GM12892 (cell line): ENCODE measurements at regions not wholly inside any gene's neighbourhood (a gene's known extent, or its start where the extent isn't known, plus 50 kb on each side); places are given as distances from the start of the nearest gene placed in this dataset.

Experiments used
- DNase-seq: peaks from one replicate; pipeline ENCODE4 v3.0.0; 2011; ENCODE audit not compliant: insufficient read length
- FAIRE-seq: peaks from 2 replicates; lab custom pipeline; 2011; peaks lifted over from hg19 to GRCh38; lab: Jason Lieb, UNC
- POLR2A ChIP-seq: IDR thresholded peaks from 2 replicates; pipeline ENCODE4 v1.6.1; 2011; ENCODE audit warnings: low read depth, low read length, control low read depth
- POLR2AphosphoS5 ChIP-seq: IDR thresholded peaks from 2 replicates; pipeline ENCODE4 v1.6.1; 2011; ENCODE audit warnings: low read depth, low read length, control low read depth
- TAF1 ChIP-seq: IDR thresholded peaks from 2 replicates; pipeline ENCODE4 v1.6.1; 2011; ENCODE audit warnings: low read depth, mild to moderate bottlenecking, control low read depth, low read length, borderline replicate concordance

DNA sequence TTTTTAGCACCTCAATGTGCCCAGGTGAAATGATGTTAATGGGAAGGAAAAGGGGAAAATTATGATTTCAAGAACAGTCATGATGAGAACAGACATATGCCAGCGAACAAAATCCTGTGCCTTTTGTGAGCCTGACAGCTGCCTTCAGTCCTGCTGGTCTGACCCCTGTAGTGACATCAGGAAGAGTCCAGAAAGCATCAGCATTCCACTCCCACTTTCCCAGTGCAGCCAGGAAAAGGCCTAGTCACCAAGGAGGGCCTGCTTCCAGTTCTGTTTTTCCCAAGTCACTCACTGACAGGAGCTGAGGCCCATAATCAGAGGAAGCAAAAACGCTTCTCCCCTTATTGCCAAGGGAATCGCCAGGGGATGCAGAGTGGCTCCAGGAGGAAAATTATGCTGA is 218.4 kb downstream of the ABHD5 start:
- FAIRE-seq (no peak), DNase-seq (no peak)

DNA sequence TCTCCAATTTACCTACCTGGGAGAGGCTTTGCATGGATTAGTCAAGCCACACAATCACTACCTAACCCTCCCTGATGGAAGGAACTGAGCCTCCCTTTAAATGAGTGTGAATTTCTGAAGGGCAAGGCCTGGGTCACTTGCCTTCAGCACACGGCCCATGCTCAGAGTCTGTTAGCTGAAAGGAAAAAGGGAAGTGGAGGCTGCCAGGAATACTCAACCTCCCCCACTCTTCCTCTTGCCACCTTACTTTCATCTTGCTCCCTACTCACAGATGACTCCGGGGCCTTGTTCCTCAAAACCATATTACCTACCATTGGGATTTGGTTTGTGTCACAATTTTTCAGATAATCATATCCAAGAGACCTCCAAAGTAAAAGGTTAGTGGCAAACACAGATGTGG is 220.0 kb downstream of the ABHD5 start:
- TF ChIP-seq TAF1 (no peak), POLR2AphosphoS5 (no peak), POLR2A (no peak)
- DNase-seq (no peak), FAIRE-seq (no peak)

More for the DNA sequence above, 218.4 kb downstream of the ABHD5 start:
- TF ChIP-seq POLR2AphosphoS5 (no peak), TAF1 (no peak)

DNA sequence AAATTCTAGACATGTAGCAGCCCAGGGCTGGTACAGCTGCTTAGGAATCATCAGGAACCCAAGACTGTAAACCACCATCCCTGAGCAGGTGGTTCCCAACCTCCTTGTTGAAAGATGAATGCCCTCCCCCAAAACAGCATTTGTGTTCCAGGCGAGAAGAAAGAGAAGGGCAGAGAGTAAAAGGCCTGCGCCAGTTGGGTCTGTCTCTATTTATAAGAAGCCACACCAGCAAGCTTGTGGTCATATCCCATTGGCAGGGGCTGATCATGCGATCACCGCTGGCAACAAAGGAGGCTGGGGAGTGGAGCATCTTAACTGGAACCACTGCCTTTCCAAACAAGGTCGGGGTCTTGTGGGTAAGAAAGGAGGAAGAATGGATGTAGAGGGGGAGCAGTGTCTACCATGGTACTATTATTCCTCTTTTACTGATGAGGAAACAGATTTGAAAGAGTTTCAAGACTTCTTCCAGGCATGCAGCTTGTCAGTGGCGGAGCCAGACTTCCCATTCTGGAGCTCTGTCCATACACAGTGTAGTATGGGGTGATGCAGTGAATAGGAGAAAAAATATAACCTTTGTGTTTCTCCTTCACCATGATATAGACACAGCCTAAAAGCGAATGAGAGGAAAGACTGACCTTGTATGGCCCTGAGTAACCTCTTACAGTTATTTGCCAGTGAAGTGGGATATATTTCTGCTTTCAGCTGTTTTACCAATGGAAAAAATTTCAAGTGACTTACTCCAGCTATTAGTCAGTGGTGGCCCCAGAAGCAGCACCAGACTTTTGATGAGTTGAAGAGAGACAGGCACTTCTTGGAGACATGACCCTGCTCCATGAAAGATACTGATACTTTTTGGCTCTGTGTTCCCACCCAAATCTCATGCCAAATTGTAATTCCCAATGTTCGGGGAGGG is 222.6 kb downstream of the ABHD5 start:
- no peak for FAIRE-seq

DNA sequence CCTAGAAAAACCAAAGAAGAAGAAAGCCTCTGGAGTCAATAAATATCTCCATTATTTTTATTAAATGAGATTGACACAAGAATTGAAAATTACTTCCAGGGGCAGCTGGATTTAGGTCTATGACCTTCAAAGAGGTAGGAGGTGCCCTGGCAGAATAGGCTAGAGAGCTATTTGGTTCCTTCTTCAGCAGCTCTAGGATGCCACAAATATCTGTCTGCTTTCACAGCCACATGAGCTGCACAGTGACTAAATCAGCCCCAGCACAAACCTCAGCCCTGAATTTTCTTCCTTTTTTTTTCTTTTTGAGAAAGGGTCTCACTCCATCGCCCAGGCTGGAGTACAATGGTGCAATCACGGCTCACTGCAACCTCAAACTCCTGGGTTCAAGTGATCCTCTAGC is 223.5 kb downstream of the ABHD5 start:
- FAIRE-seq (no peak), DNase-seq (no peak)
- TF ChIP-seq POLR2AphosphoS5, result no peak
- no peak for TF ChIP-seq POLR2A
- no peak for TF ChIP-seq TAF1

More for the DNA sequence above, 222.6 kb downstream of the ABHD5 start:
- DNase-seq, result no peak
- no peak for TF ChIP-seq POLR2A
- no peak for TF ChIP-seq TAF1
- TF ChIP-seq POLR2AphosphoS5, result no peak

DNA sequence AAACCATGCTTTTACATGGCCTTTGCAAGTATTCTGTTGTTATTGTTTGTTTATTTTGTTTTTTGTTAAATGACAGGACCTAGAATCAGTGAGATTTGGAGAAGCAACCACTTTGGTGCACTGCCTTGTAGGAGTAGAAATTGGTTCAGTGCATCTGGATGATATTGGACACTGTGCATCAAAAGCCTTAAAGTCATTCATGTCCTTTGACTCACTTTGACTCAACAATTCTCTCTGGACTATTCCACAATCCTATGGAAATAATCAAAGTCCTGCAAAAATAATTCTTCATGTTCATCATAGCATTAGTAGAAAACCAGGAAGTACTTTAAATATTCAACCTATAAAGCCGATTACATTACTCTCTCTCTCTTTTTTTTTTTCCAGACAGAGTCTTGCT is 224.8 kb downstream of the ABHD5 start:
- no peak for DNase-seq
- TF ChIP-seq TAF1 (no peak), POLR2AphosphoS5 (no peak), POLR2A (no peak)
- FAIRE-seq, result no peak

DNA sequence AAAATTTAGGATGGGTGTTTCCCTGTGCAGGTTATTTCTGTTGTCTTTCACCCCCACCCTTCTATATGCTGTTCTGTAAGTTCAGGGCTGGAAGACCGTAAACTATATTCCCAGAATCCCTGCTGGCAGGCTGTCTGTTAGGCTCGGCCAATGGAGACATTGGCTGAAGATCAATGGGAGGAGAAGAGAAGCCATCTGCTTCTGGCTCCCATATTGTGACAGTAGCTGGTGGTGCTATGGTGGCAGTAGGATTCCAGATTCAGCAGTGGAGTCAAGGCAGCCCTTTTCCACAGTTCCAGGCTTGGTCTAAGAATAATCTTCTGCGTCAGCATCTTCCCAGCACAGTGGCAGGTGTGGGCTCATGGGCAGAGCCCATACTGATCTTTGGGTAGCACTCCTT is 226.6 kb downstream of the ABHD5 start:
- DNase-seq (no peak), FAIRE-seq (no peak)
- no peak for TF ChIP-seq TAF1
- no peak for TF ChIP-seq POLR2A
- no peak for TF ChIP-seq POLR2AphosphoS5

DNA sequence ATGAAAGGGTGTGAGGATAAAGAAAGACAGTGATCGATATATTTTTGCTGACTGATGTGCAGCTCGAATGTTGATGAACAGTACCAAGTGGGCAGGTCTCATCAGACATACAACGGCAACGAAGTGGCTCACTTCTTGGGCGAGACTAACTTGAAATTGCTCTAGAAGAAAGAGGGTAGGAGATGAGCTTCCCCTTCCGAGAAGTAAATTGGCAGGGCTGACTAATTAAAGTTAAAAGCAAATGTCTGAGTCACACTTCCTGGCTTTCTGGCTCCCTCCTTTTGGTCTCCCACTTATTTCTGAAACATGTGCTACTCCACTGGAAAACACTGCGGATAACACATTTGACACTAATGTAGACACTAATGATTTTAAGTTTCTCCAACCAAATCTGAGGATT is 228.3 kb downstream of the ABHD5 start:
- TF ChIP-seq POLR2A (no peak), POLR2AphosphoS5 (no peak), TAF1 (no peak)
- no peak for DNase-seq
- no peak for FAIRE-seq

DNA sequence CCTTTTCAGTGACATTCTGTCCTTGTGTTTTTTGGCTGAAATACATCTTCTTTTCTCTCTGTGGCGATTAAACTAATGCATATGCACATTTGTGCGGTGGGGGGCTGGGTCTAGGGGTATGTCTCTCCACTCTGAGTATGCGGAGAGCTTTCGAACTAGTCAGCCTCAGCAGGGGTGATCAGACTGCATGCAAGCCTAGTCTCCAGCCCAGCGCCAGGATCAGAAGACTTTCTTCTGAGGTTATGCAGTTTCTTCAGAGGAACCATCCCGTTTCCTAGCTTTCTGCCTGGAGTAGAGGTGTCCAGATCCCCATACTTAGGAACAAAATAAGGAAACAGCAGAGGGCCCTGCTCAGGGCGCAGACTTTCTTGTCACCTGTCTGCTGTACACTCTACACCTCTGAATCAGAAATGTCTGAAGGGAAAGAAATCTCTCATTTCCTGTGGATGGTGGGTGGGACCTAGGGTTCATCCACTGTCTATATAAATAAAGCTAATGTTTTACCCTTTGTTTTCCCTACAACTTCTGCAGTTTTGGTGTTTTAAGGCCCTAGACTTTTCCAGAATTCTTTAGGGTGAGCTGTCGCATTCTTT is 230.4 kb downstream of the ABHD5 start:
- no peak for FAIRE-seq
- DNase-seq, result no peak
- TF ChIP-seq POLR2AphosphoS5 (no peak), TAF1 (no peak), POLR2A (no peak)

DNA sequence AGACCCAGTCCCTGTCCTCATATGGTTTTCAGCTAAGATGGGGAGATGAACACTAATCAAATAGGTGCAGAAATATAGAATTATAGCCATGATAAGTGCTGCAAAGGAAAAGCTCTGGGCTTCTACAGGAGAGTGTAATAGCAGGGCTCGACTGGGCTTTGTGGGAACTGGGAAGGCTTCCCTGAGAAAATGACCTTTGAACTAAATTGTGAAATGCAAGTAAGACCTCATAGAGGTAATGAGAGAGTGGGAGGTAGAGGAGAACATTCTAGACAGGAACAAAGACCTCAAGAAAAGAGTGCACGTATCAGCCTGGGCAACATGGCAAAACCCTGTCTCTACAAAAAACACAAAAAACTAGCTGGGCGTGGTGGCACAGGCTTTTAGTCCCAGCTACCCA is 231.6 kb downstream of the ABHD5 start:
- FAIRE-seq (no peak), DNase-seq (no peak)
- TF ChIP-seq POLR2A, result no peak
- TF ChIP-seq TAF1, result no peak
- TF ChIP-seq POLR2AphosphoS5, result no peak

DNA sequence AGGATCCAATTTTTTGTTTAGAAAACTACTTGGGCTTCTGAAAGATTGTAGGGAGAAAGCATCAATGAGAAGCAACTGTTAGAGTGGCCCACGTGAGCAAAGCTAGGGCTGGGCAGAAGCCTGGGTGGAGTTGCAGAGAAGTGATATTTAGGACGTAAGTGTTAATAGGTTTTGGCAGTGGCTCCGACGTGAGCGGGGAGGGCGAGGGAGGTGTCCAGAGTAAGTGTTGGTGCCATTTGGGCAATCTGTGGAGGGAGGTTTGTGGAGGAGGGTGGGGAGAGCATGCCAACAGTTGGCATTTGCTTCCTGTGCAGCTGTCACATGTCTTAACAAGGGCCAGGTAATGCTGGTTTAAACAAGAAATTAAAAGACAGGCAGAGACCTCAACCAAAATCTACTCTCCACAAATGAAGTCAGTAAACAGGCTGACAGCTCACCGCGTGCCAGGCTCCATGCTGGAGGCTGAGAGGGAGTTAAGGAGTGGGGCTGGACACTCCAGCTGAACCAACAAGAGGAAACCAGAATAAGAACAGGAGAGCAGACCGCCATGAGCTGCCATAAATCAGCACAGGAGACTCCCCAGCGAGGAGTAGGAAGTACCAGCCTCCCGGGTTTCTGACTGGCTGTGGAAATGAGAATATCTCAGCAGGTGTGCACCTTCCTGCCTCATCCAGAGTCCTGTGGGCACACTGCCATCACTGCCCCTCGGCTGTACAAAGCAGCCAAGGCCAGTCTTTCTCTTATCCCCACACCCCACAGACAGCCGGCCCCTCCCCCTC is 232.6 kb downstream of the ABHD5 start:
- FAIRE-seq, result no peak
- TF ChIP-seq POLR2AphosphoS5, result no peak
- TF ChIP-seq TAF1, result no peak
- TF ChIP-seq POLR2A, result no peak
- DNase-seq, result no peak

DNA sequence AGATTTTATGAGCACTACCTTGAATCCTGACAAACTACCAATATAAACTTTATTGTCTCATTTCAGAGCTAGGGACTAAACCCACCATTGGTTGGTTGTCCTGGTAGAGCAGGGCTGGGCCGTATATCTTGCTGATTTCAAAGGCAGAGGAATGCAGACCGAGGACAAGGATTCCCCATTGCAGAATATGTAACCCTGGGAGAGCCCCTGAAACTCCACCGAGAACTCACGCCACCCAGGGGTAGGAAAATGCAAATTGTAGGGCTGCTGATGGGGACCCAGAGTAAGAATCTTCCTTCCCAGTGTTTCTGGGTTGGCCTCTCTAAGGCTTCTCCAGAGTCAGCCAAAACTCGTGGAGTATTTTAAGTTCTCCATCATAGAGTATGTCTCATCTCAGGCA is 235.3 kb downstream of the ABHD5 start:
- TF ChIP-seq TAF1 (no peak), POLR2A (no peak), POLR2AphosphoS5 (no peak)
- DNase-seq, result no peak
- FAIRE-seq, result no peak

DNA sequence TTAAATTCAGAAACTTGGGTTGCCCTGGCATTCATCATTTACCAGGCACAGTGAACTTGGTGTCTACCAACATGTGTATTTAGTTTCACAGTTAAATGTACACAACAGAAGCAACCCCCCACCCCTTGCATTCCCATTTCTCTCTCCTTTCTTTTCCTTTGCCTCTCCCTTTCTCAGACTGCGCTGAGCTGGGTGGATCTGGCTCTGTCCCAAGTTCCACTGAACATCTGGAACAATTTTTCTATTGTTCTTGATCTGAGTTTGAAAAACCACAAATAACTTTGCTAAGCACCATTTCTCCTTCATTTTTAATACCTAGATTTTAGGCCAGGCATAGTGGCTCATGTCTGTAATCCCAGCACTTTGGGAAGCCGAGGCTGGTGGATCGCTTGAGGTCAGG is 242.2 kb downstream of the ABHD5 start:
- DNase-seq (no peak), FAIRE-seq (no peak)
- TF ChIP-seq POLR2A, result no peak
- no peak for TF ChIP-seq TAF1
- no peak for TF ChIP-seq POLR2AphosphoS5
